IMR-90 (cell line): ENCODE measurements at regions not wholly inside any gene's neighbourhood (a gene's known extent, or its start where the extent isn't known, plus 50 kb on each side); places are given as distances from the start of the nearest gene placed in this dataset.
A peak's percentile ranks its signal among the peaks of the same experiment; 100 is the strongest.

Source experiments
- ATAC-seq: fragments of 200-7000 bp; cut with Tn5 transposase; 2 replicates; pipeline ENCODE4 v1.9.1; 2020; ENCODE audit warnings: low read depth, mild to moderate bottlenecking, moderate library complexity
- BruUV-seq: library from RNA; stranded (reverse); fragments of 400-500 nt; replicated peaks from 2 replicates; lab custom pipeline; 2021; lab: Mats Ljungman, UMichigan
- CTCF ChIA-PET: fragments of 300-600 bp; formaldehyde crosslinking; extraction: SDS; loops from one replicate; lab custom pipeline; 2021; ENCODE audit warnings: antibody characterized with exemption; lab: Yijun Ruan, JAX
- POLR2A ChIA-PET: fragments of 300-600 bp; sonication (Branson Sonifier 250); formaldehyde crosslinking; loops from one replicate; lab custom pipeline; 2022; ENCODE audit warnings: antibody characterized with exemption; ENCODE audit not compliant: unreplicated experiment; lab: Charles Lee
- DNase-seq: peaks from one replicate; pipeline ENCODE4 v3.0.0; 2013
- H2AFZ ChIP-seq: replicated peaks from 2 replicates; pipeline ENCODE3; 2013; ENCODE audit warnings: low read length, mild to moderate bottlenecking; ENCODE audit not compliant: poor library complexity
- H2AK5ac ChIP-seq: 2 replicates; pipeline ENCODE4 v1.6.1; 2013; ENCODE audit warnings: low read depth, low read length, inconsistent platforms
- H2AK9ac ChIP-seq: replicated peaks from 2 replicates; pipeline ENCODE3; 2013; ENCODE audit warnings: mild to moderate bottlenecking, low read depth, low read length, moderate library complexity; ENCODE audit not compliant: poor library complexity
- H2BK120ac ChIP-seq: 2 replicates; pipeline ENCODE4 v1.6.1; 2013; ENCODE audit warnings: low read depth, low read length, inconsistent platforms
- H2BK15ac ChIP-seq: 3 replicates; pipeline ENCODE4 v1.6.1; 2013; ENCODE audit warnings: low read depth, low read length, inconsistent platforms
- H2BK20ac ChIP-seq: 2 replicates; pipeline ENCODE4 v1.6.1; 2013; ENCODE audit warnings: low read depth, mild to moderate bottlenecking, inconsistent platforms, low read length, moderate library complexity
- H2BK5ac ChIP-seq: 2 replicates; pipeline ENCODE4 v1.6.1; 2013; ENCODE audit warnings: mild to moderate bottlenecking, low read depth, low read length, inconsistent platforms; ENCODE audit not compliant: poor library complexity, severe bottlenecking
- H3K14ac ChIP-seq: replicated peaks from 2 replicates; pipeline ENCODE4 v1.6.1; 2013; ENCODE audit warnings: low read depth, low read length, inconsistent platforms
- H3K18ac ChIP-seq: 2 replicates; pipeline ENCODE4 v1.6.1; 2013; ENCODE audit warnings: low read depth, low read length, control low read depth
- H3K23ac ChIP-seq: 2 replicates; pipeline ENCODE4 v1.6.1; 2013; ENCODE audit warnings: low read depth, low read length, inconsistent platforms
- H3K27ac ChIP-seq: 2 replicates; pipeline ENCODE4 v1.5.1; 2013; ENCODE audit warnings: mild to moderate bottlenecking, control low read depth, low read length; ENCODE audit not compliant: insufficient read depth
- H3K27me3 ChIP-seq: 2 replicates; pipeline ENCODE4 v1.6.1; 2013; ENCODE audit warnings: low read length; ENCODE audit not compliant: control insufficient read depth, insufficient read depth
- H3K36me3 ChIP-seq: 2 replicates; pipeline ENCODE4 v1.6.1; 2013; ENCODE audit warnings: low read length, mixed read lengths; ENCODE audit not compliant: control insufficient read depth, insufficient read depth
- H3K4ac ChIP-seq: 2 replicates; pipeline ENCODE4 v1.6.1; 2013; ENCODE audit warnings: low read depth, low read length, inconsistent platforms
- H3K4me1 ChIP-seq: 2 replicates; pipeline ENCODE4 v1.6.1; 2013; ENCODE audit warnings: low read length, mixed read lengths; ENCODE audit not compliant: control insufficient read depth, insufficient read depth
- H3K4me2 ChIP-seq: 2 replicates; pipeline ENCODE4 v1.6.1; 2013; ENCODE audit warnings: low read depth, mild to moderate bottlenecking, control low read depth, low read length, moderate library complexity
- H3K4me3 ChIP-seq: 2 replicates; pipeline ENCODE4 v1.5.1; 2013; ENCODE audit warnings: low read depth, mild to moderate bottlenecking, control low read depth, low read length, moderate library complexity; ENCODE audit not compliant: insufficient read depth
- H3K56ac ChIP-seq: 2 replicates; pipeline ENCODE4 v1.6.1; 2013; ENCODE audit warnings: low read length, inconsistent platforms; ENCODE audit not compliant: insufficient read depth; ENCODE audit errors: extremely low read depth
- H3K79me1 ChIP-seq, 2 experiments: 2 replicates each; pipeline ENCODE4 v1.6.1; 2013; ENCODE audit warnings: low read length in 2 of 2, inconsistent platforms in 1 of 2, low read depth in 1 of 2
- H3K9ac ChIP-seq: 2 replicates; pipeline ENCODE4 v1.6.1; 2013; ENCODE audit warnings: low read depth, low read length, control low read depth
- H3K9me1 ChIP-seq: 2 replicates; pipeline ENCODE4 v1.6.1; 2013; ENCODE audit warnings: low read length, inconsistent platforms; ENCODE audit not compliant: insufficient read depth
- H3K9me3 ChIP-seq: 2 replicates; pipeline ENCODE4 v1.6.1; 2013; ENCODE audit warnings: low read length; ENCODE audit not compliant: control insufficient read depth, insufficient read depth
- H4K20me1 ChIP-seq: 2 replicates; pipeline ENCODE4 v1.6.1; 2013; ENCODE audit warnings: low read length, inconsistent platforms; ENCODE audit not compliant: insufficient read depth
- H4K5ac ChIP-seq: 2 replicates; pipeline ENCODE4 v1.6.1; 2013; ENCODE audit warnings: mild to moderate bottlenecking, low read depth, low read length, control low read depth
- H4K8ac ChIP-seq, 2 experiments: 2 replicates each; pipeline ENCODE4 v1.6.1; 2013; ENCODE audit warnings: low read depth in 2 of 2, low read length in 2 of 2, control low read depth in 1 of 2, inconsistent platforms in 1 of 2
- H4K91ac ChIP-seq: 2 replicates; pipeline ENCODE4 v1.6.1; 2013; ENCODE audit warnings: low read depth, low read length, inconsistent platforms; ENCODE audit not compliant: insufficient read depth
- BHLHE40 ChIP-seq: fragments of 150-350 bp; IDR thresholded peaks from 2 replicates; pipeline ENCODE4 v1.6.1; 2016; ENCODE audit warnings: mild to moderate bottlenecking, low read depth, low read length
- CHD1 ChIP-seq: IDR thresholded peaks from 2 replicates; pipeline ENCODE4 v1.6.1; 2012; ENCODE audit warnings: low read depth, low read length, improper control_type of control experiment
- FOS ChIP-seq: fragments of 150-350 bp; IDR thresholded peaks from 2 replicates; pipeline ENCODE4 v1.6.1; 2016; ENCODE audit warnings: low read depth, low read length
- MXI1 ChIP-seq: IDR thresholded peaks from 2 replicates; pipeline ENCODE4 v1.6.1; 2012; ENCODE audit warnings: low read depth, mild to moderate bottlenecking, low read length, moderate library complexity, borderline replicate concordance
- NFE2L2 ChIP-seq: fragments of 150-350 bp; IDR thresholded peaks from 2 replicates; pipeline ENCODE4 v1.6.1; 2016; ENCODE audit warnings: low read depth, mild to moderate bottlenecking, low read length
- POLR2A ChIP-seq: IDR thresholded peaks from 2 replicates; pipeline ENCODE4 v1.6.1; 2012; ENCODE audit warnings: mild to moderate bottlenecking, low read depth, low read length
- RFX5 ChIP-seq: IDR thresholded peaks from 2 replicates; pipeline ENCODE4 v1.8.0; 2012; ENCODE audit warnings: low read depth, mild to moderate bottlenecking, low read length, moderate library complexity
- SMC3 ChIP-seq: fragments of 150-350 bp; IDR thresholded peaks from 2 replicates; pipeline ENCODE4 v1.6.1; 2016; ENCODE audit warnings: low read depth, mild to moderate bottlenecking, antibody characterized with exemption, low read length, moderate library complexity
- WGBS, 2 experiments: methylation state at CpG; one replicate each; pipeline versions ENCODE4 v1.1.5 to v1.1.7; 2013; ENCODE audit warnings: missing lambda C conversion rate in 2 of 2; ENCODE audit not compliant: insufficient read length in 1 of 2; ENCODE audit errors: extremely low coverage in 2 of 2; 5-methylcytosine and 5-hydroxymethylcytosine counted together
- dilution Hi-C: fragments of 300-500 bp; cut with HindIII; formaldehyde crosslinking; loops from one replicate; pipeline ENCODE4 v1.14.3; 2018; ENCODE audit warnings: low sequenced_read_pairs; ENCODE audit not compliant: unreplicated experiment
- in situ Hi-C: fragments of 300-500 bp; cut with MboI; formaldehyde crosslinking; loops from 3 replicates; pipeline ENCODE4 v1.14.3; 2019; ENCODE audit warnings: low sequenced_read_pairs, inconsistent platforms, mixed read lengths
- intact Hi-C: fragments of 100-400 bp; cut with micrococcal nuclease; formaldehyde crosslinking; loops from 2 replicates; pipeline ENCODE4 v1.10.0; 2022

DNA sequence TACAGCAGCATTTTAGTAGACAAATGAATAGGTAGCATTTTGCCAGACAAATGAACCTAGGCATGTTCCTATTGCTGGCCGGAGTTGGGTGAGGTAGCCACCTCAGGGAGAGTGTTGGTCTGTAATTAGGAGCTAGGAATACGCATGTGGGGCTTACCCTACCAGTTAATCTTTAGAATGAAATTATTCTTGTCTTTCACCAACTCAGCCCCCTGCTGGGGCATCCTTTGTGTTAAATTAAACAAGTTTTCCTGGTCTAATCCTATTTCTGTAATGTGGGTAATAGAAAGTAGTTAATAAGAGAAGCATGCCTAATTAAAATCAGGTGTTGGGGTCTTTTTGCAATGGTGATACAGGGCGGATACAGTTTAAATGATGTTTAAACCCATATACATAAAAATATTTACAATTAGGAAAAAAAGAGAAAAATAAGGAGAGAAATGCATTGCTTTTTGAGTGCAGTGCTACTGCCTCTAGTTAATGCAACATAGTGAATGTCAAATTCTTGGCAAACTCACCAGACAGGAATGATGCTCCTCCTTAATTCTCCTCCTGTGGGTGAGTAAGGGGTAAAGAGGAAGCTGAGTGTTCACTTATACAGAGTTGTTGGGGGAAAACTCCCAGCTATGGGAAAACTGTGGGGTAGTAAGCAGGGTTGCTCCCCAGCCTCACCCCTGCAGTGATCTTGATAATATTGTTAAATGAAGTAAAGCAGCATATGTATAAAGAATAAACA, 276.4 kb upstream of the EDNRB start:
- no peak overlapping the region; the same call in 1 of the 2 replicates for H3K4ac ChIP-seq
- no peaks in the 10 kb centered on the region for H3K9me3 ChIP-seq
- H4K91ac ChIP-seq = no peak overlapping the region
- H4K5ac ChIP-seq = no peak overlapping the region
- no peak overlapping the region for H3K23ac ChIP-seq
- H3K79me1 ChIP-seq = no peaks in the 10 kb centered on the region
- no peak overlapping the region for H2AFZ ChIP-seq
- no peak overlapping the region for H3K27ac ChIP-seq
- H4K8ac ChIP-seq = no peak overlapping the region
- no TSS peak for BruUV-seq
- H3K36me3 ChIP-seq = no peaks in the 10 kb centered on the region
- in situ Hi-C loops = no loop called here
- no peak overlapping the region for H2AK9ac ChIP-seq
- CTCF ChIA-PET = interaction anchor here (0.6 kb wide), 1 partner anchor 422 kb away, joined by 8 read pairs; no protein-coding TSS in a partner anchor
- H3K27me3 ChIP-seq = no peaks in the 10 kb centered on the region
- DNase-seq = peak; percentile 69
- H3K9ac ChIP-seq = no peak overlapping the region
- peak overlapping the region; percentile 46; the same call in 1 of the 2 replicates for H3K14ac ChIP-seq
- H3K56ac ChIP-seq = no peak overlapping the region
- H4K20me1 ChIP-seq = no peaks in the 10 kb centered on the region
- no peak overlapping the region for H2BK15ac ChIP-seq
- WGBS, 2 experiments = no CpG with 5 or more reads among the region's 3 CpGs
- dilution Hi-C loops = no loop called here
- H3K18ac ChIP-seq = no peak overlapping the region
- peak overlapping the region; percentile 17 for H2BK5ac ChIP-seq
- H3K9me1 ChIP-seq = no peaks in the 10 kb centered on the region
- POLR2A ChIA-PET = no interaction called here
- no peak overlapping the region for H2AK5ac ChIP-seq
- H3K4me2 ChIP-seq = no peak overlapping the region; the same call in 1 of the 2 replicates
- no peak overlapping the region for H3K4me3 ChIP-seq
- TF ChIP-seq SMC3 = no peak
- no peak for TF ChIP-seq CHD1
- no peak for TF ChIP-seq NFE2L2
- no peak for TF ChIP-seq BHLHE40
- no peak for TF ChIP-seq FOS
- TF ChIP-seq MXI1 = no peak
- TF ChIP-seq POLR2A = no peak
- no peak for TF ChIP-seq RFX5
- H2BK120ac ChIP-seq = peak overlapping the region; percentile 69; the same call in 1 of the 2 replicates
- intact Hi-C loops = no loop called here
- peak; percentile 46; the same call in 1 of the 2 replicates for ATAC-seq
- peaks cover 2% of the 10 kb centered on the region; the same call in 1 of the 2 replicates for H3K4me1 ChIP-seq
- H2BK20ac ChIP-seq = no peak overlapping the region
